Stimulated activated CD8-positive, alpha-beta memory T cell treated with anti-CD3 and anti-CD28 coated beads, Interleukin-7, amount 100 ng/mL, for 24 hours (primary cell): ENCODE measurements at regions not wholly inside any gene's neighbourhood (a gene's known extent, or its start where the extent isn't known, plus 50 kb on each side); places are given as distances from the start of the nearest gene placed in this dataset.
"Not testable (repeated sequence)": the region's sequence is repeated elsewhere in the genome, so short reads cannot be mapped to it uniquely, and the experiment has no call there.

ENCODE experiments used
- DNase-seq: peaks from one replicate; pipeline ENCODE4 v3.0.0-alpha.2; 2020; ENCODE audit warnings: low read depth

- DNase-seq, result no peak
Observed at GRCh38 chrX:2568125-2568524, 67.3 kb upstream of the DHRSX start.

GRCh38 chrX:2566055-2566454 is 65.3 kb upstream of the DHRSX start:
- DNase-seq, result no peak

- no peak for DNase-seq
Observed at GRCh38 chrX:2561456-2561855, 60.7 kb upstream of the DHRSX start.

- no peak for DNase-seq
Observed at GRCh38 chrX:2559124-2559523, 58.3 kb upstream of the DHRSX start.

- no peak for DNase-seq
Observed at GRCh38 chrX:2554891-2555290, 54.1 kb upstream of the DHRSX start.

- not testable (repeated sequence) for DNase-seq
Observed at GRCh38 chrX:2554066-2554465, 53.3 kb upstream of the DHRSX start.

- DNase-seq, result no peak
Observed at GRCh38 chrX:2552621-2553201, 51.9 kb upstream of the DHRSX start.

GRCh38 chrX:2550328-2551020 is 49.7 kb upstream of the DHRSX start:
- DNase-seq, result no peak
